ENCODE measurements at regions not wholly inside any gene's neighbourhood (a gene's known extent, or its start where the extent isn't known, plus 50 kb on each side); places are given as distances from the start of the nearest gene placed in this dataset.

DNA sequence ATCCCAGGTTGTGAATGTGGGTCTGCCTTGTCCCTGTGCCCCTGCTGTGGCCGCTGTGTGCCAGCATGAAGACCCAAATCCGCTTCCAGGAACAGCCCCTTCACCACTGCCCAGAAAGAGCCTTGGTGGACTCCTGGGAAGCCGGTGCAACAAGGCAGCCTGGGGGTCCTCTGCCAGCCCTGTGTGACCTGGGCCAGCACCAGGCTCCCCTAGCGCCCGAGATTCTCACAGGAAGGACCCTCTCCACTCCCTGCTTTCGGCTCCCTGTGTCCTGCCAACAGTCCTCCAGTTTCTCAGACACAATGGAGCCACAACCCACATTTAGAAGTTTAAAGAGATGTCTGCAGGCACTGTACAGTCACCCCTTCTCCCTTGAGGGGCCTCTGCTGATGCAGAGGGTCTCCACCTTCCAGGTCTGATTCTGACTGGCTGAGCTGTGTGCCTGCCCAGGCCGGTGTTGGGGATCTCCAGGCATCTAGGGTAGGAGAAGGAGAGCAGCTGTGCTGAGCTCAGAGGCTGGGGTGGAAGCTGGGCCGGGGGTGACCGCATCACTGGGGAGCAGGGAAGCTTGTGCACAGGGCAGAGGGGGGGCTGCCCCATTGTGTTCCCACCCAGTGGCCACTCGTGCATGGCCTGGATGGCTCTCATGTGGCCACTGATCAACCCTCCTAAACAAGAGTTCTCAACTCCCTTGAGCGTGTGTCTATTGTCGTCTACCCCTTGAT, 174.0 kb downstream of the IRX2 start:
- H3K36me3 Mint-ChIP-seq (ENCODE audit: low read depth), result no peaks in the 10 kb centered on the region
- no peaks in the 10 kb centered on the region for H3K27me3 Mint-ChIP-seq (ENCODE audit: low read depth)
- H3K4me1 Mint-ChIP-seq (ENCODE audit: low read depth), result no peaks in the 10 kb centered on the region
- no peak overlapping the region for H3K4me3 Mint-ChIP-seq
- no peak overlapping the region for H3K27ac Mint-ChIP-seq
- peaks cover 13% of the 10 kb centered on the region for H3K9me3 Mint-ChIP-seq

DNA sequence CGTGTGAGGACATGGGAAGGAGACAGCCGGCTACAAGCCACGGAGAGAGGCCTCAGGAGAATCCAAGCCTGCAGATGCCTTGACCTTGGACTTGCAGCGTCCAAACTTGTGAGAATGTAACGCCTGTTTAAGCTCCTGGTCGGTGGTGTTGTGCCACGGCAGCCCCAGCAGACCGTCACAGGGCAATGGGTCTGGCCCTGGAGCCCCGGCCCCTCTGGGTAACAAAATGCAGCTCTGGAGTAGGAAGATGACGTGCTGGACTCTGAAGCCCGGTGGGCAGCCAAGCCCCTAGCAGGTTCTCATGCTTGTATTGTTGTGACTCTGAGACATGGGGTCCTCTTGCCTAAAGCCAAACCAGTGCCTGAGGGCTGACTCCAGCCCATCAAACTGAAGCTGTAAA, 174.7 kb downstream of the IRX2 start:
- Mint-ChIP-seq H3K27me3 (ENCODE audit: low read depth) (no peaks in the 10 kb centered on the region), H3K27ac (no peak overlapping the region), H3K36me3 (ENCODE audit: low read depth) (no peaks in the 10 kb centered on the region), H3K9me3 (peaks cover 11% of the 10 kb centered on the region), H3K4me3 (no peak overlapping the region), H3K4me1 (ENCODE audit: low read depth) (no peaks in the 10 kb centered on the region)

DNA sequence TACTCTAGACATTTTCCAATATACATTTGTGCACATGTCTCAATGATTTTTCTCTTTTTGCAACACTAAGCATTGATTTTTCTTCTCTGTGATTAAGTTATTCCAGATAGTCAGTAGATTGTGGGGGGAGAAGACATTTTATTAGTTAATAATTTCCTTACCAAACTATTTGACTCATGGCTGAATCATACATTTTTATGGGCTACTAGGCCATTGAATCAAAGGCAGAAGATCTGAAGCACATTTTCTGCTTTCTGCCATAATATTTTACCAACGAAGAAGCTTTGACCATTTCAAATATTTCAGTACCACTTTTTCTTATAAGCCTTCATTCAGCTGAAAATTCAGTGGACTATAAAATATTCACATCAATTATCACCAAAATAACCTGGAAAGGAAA, 175.6 kb downstream of the IRX2 start:
- Mint-ChIP-seq H3K4me1 (ENCODE audit: low read depth) (no peaks in the 10 kb centered on the region), H3K4me3 (no peak overlapping the region), H3K27ac (no peak overlapping the region), H3K9me3 (peaks cover 8% of the 10 kb centered on the region), H3K27me3 (ENCODE audit: low read depth) (no peaks in the 10 kb centered on the region), H3K36me3 (ENCODE audit: low read depth) (no peaks in the 10 kb centered on the region)

- no peaks in the 10 kb centered on the region for H3K4me1 Mint-ChIP-seq (ENCODE audit: low read depth)
- no peaks in the 10 kb centered on the region for H3K36me3 Mint-ChIP-seq (ENCODE audit: low read depth)
- no peak overlapping the region for H3K4me3 Mint-ChIP-seq
- H3K27me3 Mint-ChIP-seq (ENCODE audit: low read depth), result no peaks in the 10 kb centered on the region
- peaks cover 8% of the 10 kb centered on the region for H3K9me3 Mint-ChIP-seq
- H3K27ac Mint-ChIP-seq, result no peak overlapping the region
These were observed 176.2 kb downstream of the IRX2 start for GRCh38 chr5:2575292-2575691.

DNA sequence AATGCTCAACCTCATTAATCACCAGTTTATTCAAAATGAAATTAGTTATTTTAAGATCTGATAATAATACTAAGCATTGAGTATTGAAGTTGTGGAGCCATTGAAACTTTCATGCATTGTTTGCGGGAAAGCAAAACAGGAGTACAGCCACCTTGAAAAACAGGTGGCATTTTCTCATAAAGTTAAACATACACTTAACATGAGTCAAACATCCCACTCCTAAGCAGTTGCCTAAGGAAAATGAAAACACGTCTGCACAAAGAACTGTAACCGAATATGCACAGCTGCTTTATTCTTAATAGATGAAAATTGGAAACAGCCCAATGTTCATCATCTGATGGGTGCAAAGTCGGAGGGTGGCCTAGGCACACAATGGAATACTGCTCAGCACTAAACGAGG, 177.3 kb downstream of the IRX2 start:
- H3K9me3 Mint-ChIP-seq, result peaks cover 2% of the 10 kb centered on the region
- no peaks in the 10 kb centered on the region for H3K27me3 Mint-ChIP-seq (ENCODE audit: low read depth)
- H3K27ac Mint-ChIP-seq, result no peak overlapping the region

DNA sequence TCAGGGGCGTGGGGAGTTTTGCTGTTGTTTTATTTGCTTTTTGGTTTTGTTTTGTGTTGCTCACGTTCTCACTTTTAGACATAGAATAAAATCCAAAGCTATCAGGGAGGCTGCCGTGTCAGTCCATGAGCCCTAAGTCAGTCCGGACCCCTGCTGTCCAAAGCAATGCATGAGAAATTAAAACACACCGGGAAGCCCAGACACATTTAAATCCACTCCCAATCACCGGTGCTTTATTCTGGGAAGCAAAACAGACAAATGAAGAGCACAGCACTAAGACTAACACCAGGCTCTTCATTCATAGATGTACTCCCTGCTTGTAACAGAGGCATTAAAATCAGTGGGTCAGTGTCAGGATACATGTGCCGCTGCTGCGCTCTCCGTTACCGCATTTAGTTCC, 180.9 kb downstream of the IRX2 start:
- Mint-ChIP-seq H3K9me3 (no peaks in the 10 kb centered on the region), H3K27ac (no peak overlapping the region), H3K4me1 (ENCODE audit: low read depth) (no peaks in the 10 kb centered on the region), H3K36me3 (ENCODE audit: low read depth) (no peaks in the 10 kb centered on the region), H3K4me3 (no peak overlapping the region), H3K27me3 (ENCODE audit: low read depth) (no peaks in the 10 kb centered on the region)

More for the DNA sequence above, 177.3 kb downstream of the IRX2 start:
- no peak overlapping the region for H3K4me3 Mint-ChIP-seq
- no peaks in the 10 kb centered on the region for H3K4me1 Mint-ChIP-seq (ENCODE audit: low read depth)
- no peaks in the 10 kb centered on the region for H3K36me3 Mint-ChIP-seq (ENCODE audit: low read depth)

DNA sequence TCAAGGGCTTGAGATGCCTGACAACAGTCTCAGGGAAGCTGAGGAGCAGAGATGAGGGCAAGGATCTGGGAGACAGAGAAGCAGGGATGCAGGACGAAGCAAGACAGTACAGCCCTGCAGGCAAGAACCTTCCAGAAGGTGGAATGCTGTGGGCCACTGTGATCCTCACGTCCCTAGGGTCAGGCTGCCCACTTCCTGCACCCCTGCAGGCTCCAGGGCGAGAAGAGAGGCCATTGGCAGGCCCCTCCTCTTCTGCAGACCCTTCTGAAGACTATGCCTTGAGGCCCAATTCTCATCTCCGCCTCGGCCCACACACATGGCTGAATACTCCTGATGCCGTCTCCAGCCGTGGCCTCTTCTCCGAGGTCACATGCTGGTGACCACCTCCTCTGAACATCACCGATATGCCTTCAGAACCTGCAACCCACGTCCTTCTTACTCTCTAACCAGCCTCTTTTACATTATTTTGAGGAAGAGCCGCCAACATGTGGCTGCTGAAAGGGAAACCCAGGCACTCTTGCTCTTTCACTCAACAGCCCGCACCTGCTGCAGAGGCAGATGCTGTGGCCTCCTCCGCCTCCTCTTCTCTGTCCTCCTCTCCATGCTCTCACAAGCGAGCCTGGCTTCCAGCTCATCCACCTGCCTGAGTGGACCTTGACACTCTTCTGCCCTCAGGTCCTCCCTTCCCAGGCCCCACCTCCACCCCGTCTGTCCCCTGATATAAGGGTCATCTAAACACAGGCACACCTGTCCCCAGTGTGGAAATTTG, 181.5 kb downstream of the IRX2 start:
- H3K27me3 Mint-ChIP-seq (ENCODE audit: low read depth), result no peaks in the 10 kb centered on the region
- H3K9me3 Mint-ChIP-seq, result no peaks in the 10 kb centered on the region
- no peak overlapping the region for H3K4me3 Mint-ChIP-seq
- H3K27ac Mint-ChIP-seq, result no peak overlapping the region
- no peaks in the 10 kb centered on the region for H3K4me1 Mint-ChIP-seq (ENCODE audit: low read depth)
- no peaks in the 10 kb centered on the region for H3K36me3 Mint-ChIP-seq (ENCODE audit: low read depth)

GRCh38 chr5:2569176-2569575, 182.3 kb downstream of the IRX2 start:
- no peaks in the 10 kb centered on the region for H3K36me3 Mint-ChIP-seq (ENCODE audit: low read depth)
- no peak overlapping the region for H3K27ac Mint-ChIP-seq
- H3K4me3 Mint-ChIP-seq, result no peak overlapping the region
- no peaks in the 10 kb centered on the region for H3K9me3 Mint-ChIP-seq
- H3K27me3 Mint-ChIP-seq (ENCODE audit: low read depth), result no peaks in the 10 kb centered on the region
- no peaks in the 10 kb centered on the region for H3K4me1 Mint-ChIP-seq (ENCODE audit: low read depth)

GRCh38 chr5:2566284-2566683, 185.2 kb downstream of the IRX2 start:
- Mint-ChIP-seq H3K4me1 (ENCODE audit: low read depth) (no peaks in the 10 kb centered on the region), H3K4me3 (no peak overlapping the region), H3K27me3 (ENCODE audit: low read depth) (no peaks in the 10 kb centered on the region), H3K27ac (no peak overlapping the region), H3K9me3 (peaks cover 11% of the 10 kb centered on the region), H3K36me3 (ENCODE audit: low read depth) (no peaks in the 10 kb centered on the region)

GRCh38 chr5:2565147-2565546, 186.3 kb downstream of the IRX2 start:
- H3K27ac Mint-ChIP-seq, result no peak overlapping the region
- H3K27me3 Mint-ChIP-seq (ENCODE audit: low read depth), result no peaks in the 10 kb centered on the region
- H3K4me1 Mint-ChIP-seq (ENCODE audit: low read depth), result no peaks in the 10 kb centered on the region
- H3K4me3 Mint-ChIP-seq, result no peak overlapping the region
- no peaks in the 10 kb centered on the region for H3K36me3 Mint-ChIP-seq (ENCODE audit: low read depth)
- peaks cover 11% of the 10 kb centered on the region for H3K9me3 Mint-ChIP-seq

GRCh38 chr5:2563046-2563445, 188.4 kb downstream of the IRX2 start:
- Mint-ChIP-seq H3K27ac (no peak overlapping the region), H3K27me3 (ENCODE audit: low read depth) (no peaks in the 10 kb centered on the region), H3K36me3 (ENCODE audit: low read depth) (no peaks in the 10 kb centered on the region), H3K9me3 (peaks cover 11% of the 10 kb centered on the region), H3K4me3 (no peak overlapping the region), H3K4me1 (ENCODE audit: low read depth) (no peaks in the 10 kb centered on the region)

GRCh38 chr5:2562036-2562435, 189.4 kb downstream of the IRX2 start:
- no peaks in the 10 kb centered on the region for H3K36me3 Mint-ChIP-seq (ENCODE audit: low read depth)
- no peak overlapping the region for H3K27ac Mint-ChIP-seq
- H3K9me3 Mint-ChIP-seq, result peaks cover 11% of the 10 kb centered on the region
- H3K27me3 Mint-ChIP-seq (ENCODE audit: low read depth), result no peaks in the 10 kb centered on the region
- no peak overlapping the region for H3K4me3 Mint-ChIP-seq
- H3K4me1 Mint-ChIP-seq (ENCODE audit: low read depth), result no peaks in the 10 kb centered on the region

GRCh38 chr5:2560435-2560834, 191.0 kb downstream of the IRX2 start:
- H3K27me3 Mint-ChIP-seq (ENCODE audit: low read depth), result no peaks in the 10 kb centered on the region
- no peaks in the 10 kb centered on the region for H3K36me3 Mint-ChIP-seq (ENCODE audit: low read depth)
- H3K9me3 Mint-ChIP-seq, result peaks cover 16% of the 10 kb centered on the region
- H3K4me3 Mint-ChIP-seq, result no peak overlapping the region
- no peaks in the 10 kb centered on the region for H3K4me1 Mint-ChIP-seq (ENCODE audit: low read depth)
- H3K27ac Mint-ChIP-seq, result no peak overlapping the region

- no peaks in the 10 kb centered on the region for H3K27me3 Mint-ChIP-seq (ENCODE audit: low read depth)
- no peak overlapping the region for H3K4me3 Mint-ChIP-seq
- no peak overlapping the region for H3K27ac Mint-ChIP-seq
- H3K9me3 Mint-ChIP-seq, result peaks cover 36% of the 10 kb centered on the region
- H3K4me1 Mint-ChIP-seq (ENCODE audit: low read depth), result no peaks in the 10 kb centered on the region
- H3K36me3 Mint-ChIP-seq (ENCODE audit: low read depth), result no peaks in the 10 kb centered on the region
These were observed 194.0 kb downstream of the IRX2 start for GRCh38 chr5:2557435-2557834.

- Mint-ChIP-seq H3K4me3 (no peak overlapping the region), H3K9me3 (peaks cover 33% of the 10 kb centered on the region), H3K4me1 (ENCODE audit: low read depth) (no peaks in the 10 kb centered on the region), H3K27me3 (ENCODE audit: low read depth) (no peaks in the 10 kb centered on the region), H3K27ac (no peak overlapping the region), H3K36me3 (ENCODE audit: low read depth) (no peaks in the 10 kb centered on the region)
These were observed 195.0 kb downstream of the IRX2 start for GRCh38 chr5:2556375-2556966.

Data from T-helper 1 cell treated with Interleukin-12 subunit alpha and Interleukin-12 subunit beta and Interleukin-4 antibody, amounts not matched to agents 30 μg/mL and 1 μg/mL, for 36 hours (primary cell).